IMR-90 (cell line): ENCODE measurements at regions not wholly inside any gene's neighbourhood (a gene's known extent, or its start where the extent isn't known, plus 50 kb on each side); places are given as distances from the start of the nearest gene placed in this dataset.

Experiments
- ATAC-seq: fragments of 200-7000 bp; cut with Tn5 transposase; 2 replicates; pipeline ENCODE4 v1.9.1; 2020; ENCODE audit warnings: low read depth, mild to moderate bottlenecking, moderate library complexity
- BruUV-seq: library from RNA; stranded (reverse); fragments of 400-500 nt; replicated peaks from 2 replicates; lab custom pipeline; 2021; lab: Mats Ljungman, UMichigan
- CTCF ChIA-PET: fragments of 300-600 bp; formaldehyde crosslinking; extraction: SDS; loops from one replicate; lab custom pipeline; 2021; ENCODE audit warnings: antibody characterized with exemption; lab: Yijun Ruan, JAX
- POLR2A ChIA-PET: fragments of 300-600 bp; sonication (Branson Sonifier 250); formaldehyde crosslinking; loops from one replicate; lab custom pipeline; 2022; ENCODE audit warnings: antibody characterized with exemption; ENCODE audit not compliant: unreplicated experiment; lab: Charles Lee
- DNase-seq: peaks from one replicate; pipeline ENCODE4 v3.0.0; 2013
- H2AFZ ChIP-seq: replicated peaks from 2 replicates; pipeline ENCODE3; 2013; ENCODE audit warnings: low read length, mild to moderate bottlenecking; ENCODE audit not compliant: poor library complexity
- H2AK5ac ChIP-seq: 2 replicates; pipeline ENCODE4 v1.6.1; 2013; ENCODE audit warnings: low read depth, low read length, inconsistent platforms
- H2AK9ac ChIP-seq: replicated peaks from 2 replicates; pipeline ENCODE3; 2013; ENCODE audit warnings: mild to moderate bottlenecking, low read depth, low read length, moderate library complexity; ENCODE audit not compliant: poor library complexity
- H2BK120ac ChIP-seq: 2 replicates; pipeline ENCODE4 v1.6.1; 2013; ENCODE audit warnings: low read depth, low read length, inconsistent platforms
- H2BK15ac ChIP-seq: 3 replicates; pipeline ENCODE4 v1.6.1; 2013; ENCODE audit warnings: low read depth, low read length, inconsistent platforms
- H2BK20ac ChIP-seq: 2 replicates; pipeline ENCODE4 v1.6.1; 2013; ENCODE audit warnings: low read depth, mild to moderate bottlenecking, inconsistent platforms, low read length, moderate library complexity
- H2BK5ac ChIP-seq: 2 replicates; pipeline ENCODE4 v1.6.1; 2013; ENCODE audit warnings: mild to moderate bottlenecking, low read depth, low read length, inconsistent platforms; ENCODE audit not compliant: poor library complexity, severe bottlenecking
- H3K14ac ChIP-seq: replicated peaks from 2 replicates; pipeline ENCODE4 v1.6.1; 2013; ENCODE audit warnings: low read depth, low read length, inconsistent platforms
- H3K18ac ChIP-seq: 2 replicates; pipeline ENCODE4 v1.6.1; 2013; ENCODE audit warnings: low read depth, low read length, control low read depth
- H3K23ac ChIP-seq: 2 replicates; pipeline ENCODE4 v1.6.1; 2013; ENCODE audit warnings: low read depth, low read length, inconsistent platforms
- H3K27ac ChIP-seq: 2 replicates; pipeline ENCODE4 v1.5.1; 2013; ENCODE audit warnings: mild to moderate bottlenecking, control low read depth, low read length; ENCODE audit not compliant: insufficient read depth
- H3K27me3 ChIP-seq: 2 replicates; pipeline ENCODE4 v1.6.1; 2013; ENCODE audit warnings: low read length; ENCODE audit not compliant: control insufficient read depth, insufficient read depth
- H3K36me3 ChIP-seq: 2 replicates; pipeline ENCODE4 v1.6.1; 2013; ENCODE audit warnings: low read length, mixed read lengths; ENCODE audit not compliant: control insufficient read depth, insufficient read depth
- H3K4ac ChIP-seq: 2 replicates; pipeline ENCODE4 v1.6.1; 2013; ENCODE audit warnings: low read depth, low read length, inconsistent platforms
- H3K4me1 ChIP-seq: 2 replicates; pipeline ENCODE4 v1.6.1; 2013; ENCODE audit warnings: low read length, mixed read lengths; ENCODE audit not compliant: control insufficient read depth, insufficient read depth
- H3K4me2 ChIP-seq: 2 replicates; pipeline ENCODE4 v1.6.1; 2013; ENCODE audit warnings: low read depth, mild to moderate bottlenecking, control low read depth, low read length, moderate library complexity
- H3K4me3 ChIP-seq: 2 replicates; pipeline ENCODE4 v1.5.1; 2013; ENCODE audit warnings: low read depth, mild to moderate bottlenecking, control low read depth, low read length, moderate library complexity; ENCODE audit not compliant: insufficient read depth
- H3K56ac ChIP-seq: 2 replicates; pipeline ENCODE4 v1.6.1; 2013; ENCODE audit warnings: low read length, inconsistent platforms; ENCODE audit not compliant: insufficient read depth; ENCODE audit errors: extremely low read depth
- H3K79me1 ChIP-seq, 2 experiments: 2 replicates each; pipeline ENCODE4 v1.6.1; 2013; ENCODE audit warnings: low read length in 2 of 2, inconsistent platforms in 1 of 2, low read depth in 1 of 2
- H3K9ac ChIP-seq: 2 replicates; pipeline ENCODE4 v1.6.1; 2013; ENCODE audit warnings: low read depth, low read length, control low read depth
- H3K9me1 ChIP-seq: 2 replicates; pipeline ENCODE4 v1.6.1; 2013; ENCODE audit warnings: low read length, inconsistent platforms; ENCODE audit not compliant: insufficient read depth
- H3K9me3 ChIP-seq: 2 replicates; pipeline ENCODE4 v1.6.1; 2013; ENCODE audit warnings: low read length; ENCODE audit not compliant: control insufficient read depth, insufficient read depth
- H4K20me1 ChIP-seq: 2 replicates; pipeline ENCODE4 v1.6.1; 2013; ENCODE audit warnings: low read length, inconsistent platforms; ENCODE audit not compliant: insufficient read depth
- H4K5ac ChIP-seq: 2 replicates; pipeline ENCODE4 v1.6.1; 2013; ENCODE audit warnings: mild to moderate bottlenecking, low read depth, low read length, control low read depth
- H4K8ac ChIP-seq, 2 experiments: 2 replicates each; pipeline ENCODE4 v1.6.1; 2013; ENCODE audit warnings: low read depth in 2 of 2, low read length in 2 of 2, control low read depth in 1 of 2, inconsistent platforms in 1 of 2
- H4K91ac ChIP-seq: 2 replicates; pipeline ENCODE4 v1.6.1; 2013; ENCODE audit warnings: low read depth, low read length, inconsistent platforms; ENCODE audit not compliant: insufficient read depth
- BHLHE40 ChIP-seq: fragments of 150-350 bp; IDR thresholded peaks from 2 replicates; pipeline ENCODE4 v1.6.1; 2016; ENCODE audit warnings: mild to moderate bottlenecking, low read depth, low read length
- CEBPB ChIP-seq: IDR thresholded peaks from 2 replicates; pipeline ENCODE4 v1.6.1; 2012; ENCODE audit warnings: low read depth, low read length, improper control_type of control experiment
- CHD1 ChIP-seq: IDR thresholded peaks from 2 replicates; pipeline ENCODE4 v1.6.1; 2012; ENCODE audit warnings: low read depth, low read length, improper control_type of control experiment
- CTCF ChIP-seq: conservative IDR thresholded peaks from 2 replicates; pipeline ENCODE4 v1.5.1; 2012; ENCODE audit warnings: mild to moderate bottlenecking, low read depth, low read length, improper control_type of control experiment
- ELK1 ChIP-seq: fragments of 150-350 bp; IDR thresholded peaks from 2 replicates; pipeline ENCODE4 v1.6.1; 2016; ENCODE audit warnings: low read depth, mild to moderate bottlenecking, low read length, moderate library complexity, borderline replicate concordance
- FOS ChIP-seq: fragments of 150-350 bp; IDR thresholded peaks from 2 replicates; pipeline ENCODE4 v1.6.1; 2016; ENCODE audit warnings: low read depth, low read length
- MAFK ChIP-seq: IDR thresholded peaks from 2 replicates; pipeline ENCODE4 v1.6.1; 2012; ENCODE audit warnings: low read depth, low read length, improper control_type of control experiment
- MAZ ChIP-seq: IDR thresholded peaks from 2 replicates; pipeline ENCODE4 v1.6.1; 2012; ENCODE audit warnings: low read depth, mild to moderate bottlenecking, low read length, improper control_type of control experiment, moderate library complexity, borderline replicate concordance
- MXI1 ChIP-seq: IDR thresholded peaks from 2 replicates; pipeline ENCODE4 v1.6.1; 2012; ENCODE audit warnings: low read depth, mild to moderate bottlenecking, low read length, moderate library complexity, borderline replicate concordance
- NFE2L2 ChIP-seq: fragments of 150-350 bp; IDR thresholded peaks from 2 replicates; pipeline ENCODE4 v1.6.1; 2016; ENCODE audit warnings: low read depth, mild to moderate bottlenecking, low read length
- POLR2A ChIP-seq: IDR thresholded peaks from 2 replicates; pipeline ENCODE4 v1.6.1; 2012; ENCODE audit warnings: mild to moderate bottlenecking, low read depth, low read length
- RAD21 ChIP-seq: IDR thresholded peaks from 2 replicates; pipeline ENCODE4 v1.6.1; 2012; ENCODE audit warnings: low read length, improper control_type of control experiment
- RCOR1 ChIP-seq: IDR thresholded peaks from 2 replicates; pipeline ENCODE4 v1.6.1; 2012; ENCODE audit warnings: mild to moderate bottlenecking, low read length, improper control_type of control experiment; ENCODE audit not compliant: insufficient replicate concordance
- RFX5 ChIP-seq: IDR thresholded peaks from 2 replicates; pipeline ENCODE4 v1.8.0; 2012; ENCODE audit warnings: low read depth, mild to moderate bottlenecking, low read length, moderate library complexity
- SMC3 ChIP-seq: fragments of 150-350 bp; IDR thresholded peaks from 2 replicates; pipeline ENCODE4 v1.6.1; 2016; ENCODE audit warnings: low read depth, mild to moderate bottlenecking, antibody characterized with exemption, low read length, moderate library complexity
- USF2 ChIP-seq: fragments of 150-350 bp; IDR thresholded peaks from 2 replicates; pipeline ENCODE4 v1.6.1; 2017; ENCODE audit warnings: mild to moderate bottlenecking, antibody characterized with exemption, low read length, low read depth
- WGBS, 2 experiments: methylation state at CpG; one replicate each; pipeline versions ENCODE4 v1.1.5 to v1.1.7; 2013; ENCODE audit warnings: missing lambda C conversion rate in 2 of 2; ENCODE audit not compliant: insufficient read length in 1 of 2; ENCODE audit errors: extremely low coverage in 2 of 2; 5-methylcytosine and 5-hydroxymethylcytosine counted together
- dilution Hi-C: fragments of 300-500 bp; cut with HindIII; formaldehyde crosslinking; loops from one replicate; pipeline ENCODE4 v1.14.3; 2018; ENCODE audit warnings: low sequenced_read_pairs; ENCODE audit not compliant: unreplicated experiment
- in situ Hi-C: fragments of 300-500 bp; cut with MboI; formaldehyde crosslinking; loops from 3 replicates; pipeline ENCODE4 v1.14.3; 2019; ENCODE audit warnings: low sequenced_read_pairs, inconsistent platforms, mixed read lengths
- intact Hi-C: fragments of 100-400 bp; cut with micrococcal nuclease; formaldehyde crosslinking; loops from 2 replicates; pipeline ENCODE4 v1.10.0; 2022

GRCh38 chr1:72847651-72848050 lies 565.3 kb upstream of the NEGR1 start:
- Histone ChIP-seq H3K4me3 (no peak overlapping the region), H3K9ac (no peak overlapping the region), H2BK15ac (no peak overlapping the region), H4K20me1 (no peaks in the 10 kb centered on the region), H3K27me3 (no peaks in the 10 kb centered on the region), H2AFZ (no peak overlapping the region), H3K56ac (no peak overlapping the region), H4K5ac (no peak overlapping the region), H2BK5ac (no peak overlapping the region), H3K27ac (no peak overlapping the region), H2AK5ac (no peak overlapping the region), H3K18ac (no peak overlapping the region), H3K4me2 (no peak overlapping the region), H3K9me1 (no peaks in the 10 kb centered on the region), H3K4me1 (no peaks in the 10 kb centered on the region), H4K8ac (no peak overlapping the region), H3K4ac (no peak overlapping the region), H4K91ac (no peak overlapping the region), H3K23ac (no peak overlapping the region), H3K36me3 (no peaks in the 10 kb centered on the region), H2BK120ac (no peak overlapping the region), H2BK20ac (no peak overlapping the region), H3K14ac (no peak overlapping the region), H3K79me1 (no peaks in the 10 kb centered on the region), H2AK9ac (no peak overlapping the region), H3K9me3 (peaks cover 6% of the 10 kb centered on the region; the same call in 1 of the 2 replicates)
- dilution Hi-C loops (no loop called here), in situ Hi-C loops (no loop called here), intact Hi-C loops (no loop called here)
- no CpG with 5 or more reads among the region's 3 CpGs for WGBS, 2 experiments
- BruUV-seq: no TSS peak
- ATAC-seq: no peak
- POLR2A ChIA-PET: no interaction called here
- no peak for TF ChIP-seq SMC3
- TF ChIP-seq CHD1: no peak
- no peak for TF ChIP-seq RFX5
- TF ChIP-seq CTCF: no peak
- no peak for TF ChIP-seq FOS
- TF ChIP-seq CEBPB: no peak
- no peak for TF ChIP-seq ELK1
- no peak for TF ChIP-seq USF2
- no peak for TF ChIP-seq RCOR1
- no peak for TF ChIP-seq POLR2A
- TF ChIP-seq NFE2L2: no peak
- no peak for TF ChIP-seq MXI1
- no peak for TF ChIP-seq MAFK
- TF ChIP-seq BHLHE40: no peak
- TF ChIP-seq MAZ: no peak
- TF ChIP-seq RAD21: no peak
- CTCF ChIA-PET: no interaction called here
- no peak for DNase-seq
